HG03439 (cell line): ENCODE measurements at regions not wholly inside any gene's neighbourhood (a gene's known extent, or its start where the extent isn't known, plus 50 kb on each side); places are given as distances from the start of the nearest gene placed in this dataset.

ENCODE experiments used
- ATAC-seq: cut with Tn5 transposase; IDR thresholded peaks from one replicate; pipeline ENCODE4 v1.9.1; 2021; ENCODE audit warnings: mild to moderate bottlenecking, moderate library complexity; ENCODE audit not compliant: unreplicated experiment

- ATAC-seq: no peak
These were observed 605.6 kb upstream of the TEX47 start for GRCh38 chr7:89401099-89401498.

GRCh38 chr7:89401690-89402089, 606.2 kb upstream of the TEX47 start:
- no peak for ATAC-seq

GRCh38 chr7:89451911-89452310, 656.4 kb upstream of the TEX47 start:
- no peak for ATAC-seq

GRCh38 chr7:89456556-89456955, 661.0 kb upstream of the TEX47 start:
- no peak for ATAC-seq

DNA sequence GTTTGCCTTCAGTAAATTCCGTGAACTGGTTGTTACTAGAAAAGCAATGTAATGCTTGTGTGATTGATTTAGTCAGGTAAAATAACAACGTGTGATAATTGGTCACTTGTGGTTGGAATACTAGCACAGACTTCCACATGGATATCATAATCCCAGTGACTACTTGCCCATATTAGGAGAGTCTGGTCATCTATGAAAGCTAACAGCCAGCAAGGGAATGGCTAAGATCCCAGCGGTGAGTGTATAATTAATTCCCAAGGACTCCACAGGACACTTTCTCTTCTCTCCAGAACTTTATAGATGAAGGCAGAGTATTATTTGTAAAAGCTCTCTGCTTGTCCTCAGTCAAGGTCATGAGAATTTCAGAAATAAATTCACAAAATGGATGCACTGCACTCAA, 662.6 kb upstream of the TEX47 start:
- no peak for ATAC-seq

GRCh38 chr7:89474456-89474855, 678.9 kb upstream of the TEX47 start:
- ATAC-seq: no peak

GRCh38 chr7:89477991-89478390, 676.3 kb upstream of the STEAP1 start:
- no peak for ATAC-seq

GRCh38 chr7:89495704-89496103, 658.6 kb upstream of the STEAP1 start:
- no peak for ATAC-seq

GRCh38 chr7:89500084-89500483, 654.2 kb upstream of the STEAP1 start:
- no peak for ATAC-seq

- no peak for ATAC-seq
These were observed 651.0 kb upstream of the STEAP1 start for GRCh38 chr7:89503281-89503680.

GRCh38 chr7:89507034-89507433, 647.2 kb upstream of the STEAP1 start:
- no peak for ATAC-seq

DNA sequence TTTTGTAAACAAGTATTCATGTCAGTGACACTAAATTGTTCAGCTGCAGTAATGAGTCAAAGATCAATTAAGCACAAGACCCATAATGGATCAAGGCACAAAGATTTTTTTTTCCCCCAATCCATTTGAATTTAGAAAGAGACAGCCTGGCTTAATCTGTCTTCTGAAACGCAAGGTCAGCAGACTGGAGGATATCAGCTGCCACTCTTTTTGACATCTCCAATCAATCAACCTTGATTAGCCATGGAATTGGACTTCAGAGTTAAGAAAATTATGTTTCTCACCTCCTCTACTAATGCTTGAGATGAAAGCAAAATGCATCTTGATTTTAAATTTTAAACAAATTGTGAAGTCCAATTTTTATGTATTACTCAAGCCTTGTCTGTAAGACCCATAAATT, 642.4 kb upstream of the STEAP1 start:
- no peak for ATAC-seq

- ATAC-seq: no peak
These were observed 639.3 kb upstream of the STEAP1 start for GRCh38 chr7:89514970-89515369.

- ATAC-seq: no peak
These were observed 636.5 kb upstream of the STEAP1 start for GRCh38 chr7:89517815-89518214.

GRCh38 chr7:89549768-89550167, 604.5 kb upstream of the STEAP1 start:
- no peak for ATAC-seq

DNA sequence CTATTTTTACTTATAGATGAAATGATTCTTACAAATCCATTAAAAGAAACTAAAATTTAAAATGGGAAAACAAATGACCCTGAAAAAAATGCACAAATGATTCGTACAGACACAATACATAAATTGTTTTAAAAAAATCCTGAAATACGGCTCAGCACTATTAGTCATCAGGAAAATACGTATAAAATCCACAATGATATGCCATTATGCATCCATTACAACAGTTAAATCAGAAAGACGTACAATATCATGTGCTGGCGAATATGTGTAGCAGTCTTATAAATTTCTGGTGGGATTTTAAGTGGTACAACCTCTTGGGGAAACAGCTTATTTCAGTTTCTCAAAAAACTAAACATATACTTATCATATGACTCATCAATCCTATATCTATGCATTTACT, 600.1 kb upstream of the STEAP1 start:
- no peak for ATAC-seq

- no peak for ATAC-seq
These were observed 594.7 kb upstream of the STEAP1 start for GRCh38 chr7:89559596-89559995.

- ATAC-seq: no peak
These were observed 590.7 kb upstream of the STEAP1 start for GRCh38 chr7:89563597-89563996.

DNA sequence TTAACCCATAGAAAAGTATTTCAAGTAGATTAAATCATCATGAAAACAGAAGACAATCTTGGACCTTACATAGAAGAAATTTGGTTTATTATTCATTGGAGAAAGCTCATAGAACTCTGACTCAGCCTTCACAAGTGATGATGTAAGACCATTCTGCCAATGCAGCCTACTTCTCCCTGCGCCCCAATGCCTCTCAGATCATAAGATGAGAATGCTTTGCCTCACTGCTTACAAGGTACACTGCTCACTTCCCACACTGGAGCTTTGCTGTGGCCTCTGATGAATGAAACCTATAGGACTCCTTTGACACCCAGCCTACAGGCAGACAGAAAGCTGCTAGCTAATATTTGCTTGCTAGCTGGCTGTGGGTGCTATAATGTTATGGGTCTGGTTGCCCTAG, 569.4 kb upstream of the STEAP1 start:
- no peak for ATAC-seq

DNA sequence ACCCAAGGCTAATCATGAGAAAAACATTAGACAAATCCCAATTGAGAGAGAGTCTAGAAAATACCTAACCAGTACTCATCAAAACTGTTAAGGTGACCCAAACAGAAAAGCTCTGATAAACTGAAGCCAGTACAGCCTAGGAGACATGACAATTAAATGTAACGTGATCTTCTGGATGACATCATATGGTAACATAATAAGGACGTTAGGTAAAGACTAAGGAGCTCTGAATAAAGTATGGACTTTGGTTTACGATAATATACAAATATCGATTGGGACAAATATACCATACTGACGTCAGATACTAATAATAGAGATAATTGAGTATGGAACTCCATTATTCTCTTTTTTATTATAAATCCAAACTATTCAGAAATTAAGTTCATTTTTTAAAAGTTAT, 561.1 kb upstream of the STEAP1 start:
- no peak for ATAC-seq

DNA sequence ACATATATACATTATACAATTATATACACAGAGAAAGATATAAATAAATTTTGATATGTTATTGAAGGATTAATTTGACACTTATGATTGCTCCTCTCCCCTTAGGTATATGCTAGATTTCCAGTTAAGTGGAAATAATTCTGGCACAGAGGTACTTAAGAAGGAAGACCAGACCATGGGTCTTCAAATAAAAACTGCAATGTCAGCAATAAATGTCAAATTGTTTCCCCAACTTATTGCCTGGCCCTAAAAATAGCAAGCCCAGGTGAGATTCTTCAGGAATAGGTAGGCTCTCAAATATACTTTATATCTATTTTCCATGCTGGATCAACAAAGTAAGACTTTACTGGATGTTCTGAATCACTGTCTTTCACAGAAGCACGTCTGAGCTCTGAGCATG, 551.3 kb upstream of the STEAP1 start:
- ATAC-seq: no peak

- no peak for ATAC-seq
These were observed 548.9 kb upstream of the STEAP1 start for GRCh38 chr7:89605362-89605761.

DNA sequence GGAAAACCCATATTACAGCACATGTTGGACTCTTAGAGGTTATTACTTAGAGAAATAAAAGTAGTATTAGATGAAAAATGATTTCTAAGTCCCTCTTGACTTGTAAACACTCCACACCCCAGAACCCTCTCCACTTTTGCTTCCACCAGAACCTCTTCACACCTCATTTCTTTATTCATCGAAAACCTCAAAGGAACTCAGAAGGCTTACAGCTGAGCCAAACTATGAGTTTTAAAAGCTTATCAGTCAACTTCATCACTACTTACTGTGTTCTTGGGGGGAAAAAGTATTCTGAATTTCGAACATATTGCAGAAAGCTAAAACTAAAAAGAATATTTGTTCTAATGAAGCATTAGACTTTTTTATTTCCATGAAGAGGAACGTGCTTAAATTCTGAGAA, 547.8 kb upstream of the STEAP1 start:
- no peak for ATAC-seq

GRCh38 chr7:89607792-89608191, 546.5 kb upstream of the STEAP1 start:
- no peak for ATAC-seq
